K562 (cell line): ENCODE measurements at regions not wholly inside any gene's neighbourhood (a gene's known extent, or its start where the extent isn't known, plus 50 kb on each side); places are given as distances from the start of the nearest gene placed in this dataset.
A peak's percentile ranks its signal among the peaks of the same experiment; 100 is the strongest.
"Not testable (repeated sequence)": the region's sequence is repeated elsewhere in the genome, so short reads cannot be mapped to it uniquely, and the experiment has no call there.

ENCODE experiments used
- ATAC-seq: fragments of 200-7000 bp; cut with Tn5 transposase; 3 replicates; pipeline ENCODE4 v1.9.1; 2020; ENCODE audit warnings: moderate library complexity
- BruUV-seq: library from RNA; stranded (reverse); fragments of 400-500 nt; replicated peaks from 2 replicates; lab custom pipeline; 2021; lab: Mats Ljungman, UMichigan
- CTCF ChIA-PET: fragments of 300-600 bp; formaldehyde crosslinking; extraction: SDS; loops from one replicate; lab custom pipeline; 2021; ENCODE audit warnings: low intra/inter-chr PET ratio; lab: Yijun Ruan, JAX
- POLR2A ChIA-PET: fragments of 300-600, 350-650 bp; sonication (Branson Sonifier 250); formaldehyde crosslinking; extraction: SDS; loops from one replicate; lab custom pipeline; 2021; ENCODE audit warnings: antibody characterized with exemption, inconsistent platforms; lab: Yijun Ruan, JAX
- DNase-seq, 4 experiments: peaks; one replicate each; pipeline versions ENCODE4 v3.0.0 to v3.0.0-alpha.2; 2011 to 2018; ENCODE audit warnings: low spot score in 3 of 4, mixed read lengths in 3 of 4; ENCODE audit errors: extremely low read depth in 1 of 4
- FAIRE-seq: peaks from 2 replicates; lab custom pipeline; 2011; peaks lifted over from hg19 to GRCh38; lab: Jason Lieb, UNC
- H2AFZ ChIP-seq: 2 replicates; pipeline ENCODE4 v1.6.0; 2011; ENCODE audit warnings: low read depth, low read length, control low read depth, inconsistent platforms
- H3K27ac ChIP-seq: fragments of 200-600 bp; 3 replicates; pipeline ENCODE4 v1.8.0; 2011; ENCODE audit warnings: low read depth, mild to moderate bottlenecking, control low read depth, inconsistent platforms, low read length, moderate library complexity, mixed read lengths; ENCODE audit errors: extremely low read depth
- H3K27me3 ChIP-seq, 2 experiments: fragments of 300-600 bp in 1 of 2; 2 replicates in 1 of 2; 3 replicates in 1 of 2; pipeline versions ENCODE4 v1.6.0 to v1.8.0; 2011; ENCODE audit warnings: inconsistent platforms in 2 of 2, low read length in 2 of 2, mild to moderate bottlenecking in 1 of 2, mixed read lengths in 1 of 2, moderate library complexity in 1 of 2; ENCODE audit not compliant: control insufficient read depth in 2 of 2, insufficient read depth in 2 of 2
- H3K36me3 ChIP-seq: fragments of 300-600 bp; 3 replicates; pipeline ENCODE4 v1.8.0; 2011; ENCODE audit warnings: mild to moderate bottlenecking, low read length, inconsistent platforms; ENCODE audit not compliant: control insufficient read depth, insufficient read depth
- H3K4me1 ChIP-seq, 2 experiments: fragments of 200-600 bp in 1 of 2; replicated peaks in 1 of 2; 2 replicates in 1 of 2; 3 replicates in 1 of 2; pipeline versions ENCODE4 v1.5.1 to v1.8.0; 2011; ENCODE audit warnings: inconsistent platforms in 2 of 2, low read length in 2 of 2, mild to moderate bottlenecking in 1 of 2, mixed read lengths in 1 of 2, moderate library complexity in 1 of 2; ENCODE audit not compliant: control insufficient read depth in 2 of 2, insufficient read depth in 2 of 2
- H3K4me2 ChIP-seq: 2 replicates; pipeline ENCODE4 v1.6.1; 2011; ENCODE audit warnings: low read length, control low read depth, inconsistent platforms, mixed read lengths; ENCODE audit not compliant: insufficient read depth
- H3K4me3 ChIP-seq: fragments of 200-600 bp; sonication (generic), shearing (Covaris generic); 2 replicates; pipeline ENCODE4 v1.5.1; 2016; ENCODE audit warnings: control low read depth, inconsistent platforms
- H3K79me2 ChIP-seq: fragments of 200-600 bp; 3 replicates; pipeline ENCODE4 v1.8.0; 2011; ENCODE audit warnings: low read length, inconsistent platforms; ENCODE audit not compliant: control insufficient read depth, insufficient read depth
- H3K9ac ChIP-seq, 2 experiments: 2 replicates each; pipeline versions ENCODE4 v1.6.0 to v1.6.1; 2011; ENCODE audit warnings: low read depth in 2 of 2, low read length in 2 of 2, control low read depth in 1 of 2, inconsistent platforms in 1 of 2, mild to moderate bottlenecking in 1 of 2, mixed read lengths in 1 of 2; ENCODE audit not compliant: insufficient read depth in 1 of 2
- H3K9me1 ChIP-seq: one replicate; pipeline ENCODE4 v1.6.0; 2011; ENCODE audit warnings: inconsistent platforms, mild to moderate bottlenecking, low read length, moderate library complexity; ENCODE audit not compliant: control insufficient read depth, insufficient read depth
- H3K9me3 ChIP-seq: replicated peaks from 2 replicates; pipeline ENCODE4 v1.5.1; 2011; ENCODE audit warnings: low read depth, low read length, inconsistent platforms; ENCODE audit not compliant: control insufficient read depth, insufficient read depth
- H4K20me1 ChIP-seq: replicated peaks from 2 replicates; pipeline ENCODE4 v1.6.1; 2011; ENCODE audit warnings: low read length, inconsistent platforms, mixed read lengths; ENCODE audit not compliant: control insufficient read depth, insufficient read depth
- WGBS: fragments of 100-300 bp; shearing (Covaris generic); methylation state at CpG from one replicate; pipeline ENCODE4 v1.1.6; 2016; ENCODE audit warnings: low coverage, mixed read lengths; ENCODE audit not compliant: insufficient coverage; ENCODE audit errors: missing lambda C conversion rate; 5-methylcytosine and 5-hydroxymethylcytosine counted together
- in situ Hi-C: fragments of 300-500 bp; cut with MboI; formaldehyde crosslinking; loops from 4 replicates; pipeline ENCODE4 v1.15.0; 2018; ENCODE audit warnings: inconsistent platforms, mixed read lengths
- intact Hi-C: fragments of 100-400 bp; cut with micrococcal nuclease; formaldehyde crosslinking; loops from 2 replicates; pipeline ENCODE4 v1.14.2; 2022

GRCh38 chr1:206288453-206288852 lies 85.1 kb downstream of the SRGAP2 start:
- H3K36me3 ChIP-seq, H3K9ac ChIP-seq, H3K4me2 ChIP-seq, H3K4me1 ChIP-seq, H3K4me3 ChIP-seq, H3K27me3 ChIP-seq, POLR2A ChIA-PET, H4K20me1 ChIP-seq, H3K9me1 ChIP-seq, DNase-seq, H3K9me3 ChIP-seq, in situ Hi-C loops, H2AFZ ChIP-seq, intact Hi-C loops, H3K27ac ChIP-seq, FAIRE-seq, BruUV-seq, CTCF ChIA-PET, H3K79me2 ChIP-seq: not testable (repeated sequence)
- no CpG with 5 or more reads among the region's 3 CpGs for WGBS
- peak; percentile 83 for ATAC-seq

DNA sequence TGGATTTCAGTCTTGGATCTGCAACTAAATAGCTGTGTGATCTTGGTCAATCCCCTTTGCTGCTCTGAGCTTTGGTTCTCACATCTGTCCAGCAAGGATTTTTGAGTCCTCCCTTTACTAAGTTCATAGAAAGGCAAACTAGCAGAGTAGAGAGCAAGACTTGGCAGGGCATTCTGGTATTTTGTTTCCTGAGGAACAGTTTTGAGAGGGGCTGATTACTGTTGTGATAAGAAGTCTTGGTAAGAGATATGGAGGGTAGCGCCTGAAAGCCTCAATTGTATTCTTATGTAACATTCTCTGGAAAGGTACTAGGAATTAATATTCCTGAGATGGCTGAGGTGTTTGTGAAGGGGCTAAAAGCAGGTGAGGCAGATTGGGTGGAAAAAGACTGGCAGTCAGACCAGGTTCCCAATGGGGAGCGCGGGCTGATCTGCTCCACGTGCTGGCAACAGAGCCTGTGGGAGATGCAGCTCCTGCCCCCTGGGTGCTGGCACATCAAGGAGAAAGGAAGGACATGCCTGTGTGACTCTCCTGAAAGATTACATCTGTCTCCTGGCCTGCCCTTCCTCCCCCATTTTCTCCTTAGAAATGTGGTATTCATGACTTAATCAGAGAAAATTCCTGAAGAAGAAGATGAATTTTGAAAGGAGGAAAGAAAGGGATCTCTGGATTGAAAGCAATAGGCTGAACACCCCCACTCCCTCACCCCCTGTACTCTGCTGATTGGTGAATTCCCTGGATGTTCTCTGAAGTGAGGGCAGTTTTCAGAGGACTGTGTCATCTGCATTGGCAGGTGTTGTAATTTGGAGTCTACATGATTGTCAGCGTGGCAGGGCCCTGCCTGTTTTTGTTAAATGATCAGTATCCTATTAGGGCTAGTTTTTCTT lies 94.0 kb downstream of the SRGAP2 start:
- H3K27ac ChIP-seq, H3K9ac ChIP-seq, DNase-seq, H3K9me3 ChIP-seq, H4K20me1 ChIP-seq, H3K9me1 ChIP-seq, H3K27me3 ChIP-seq, H3K4me1 ChIP-seq, POLR2A ChIA-PET, FAIRE-seq, H3K4me2 ChIP-seq, H3K36me3 ChIP-seq, in situ Hi-C loops, CTCF ChIA-PET, BruUV-seq, intact Hi-C loops, H3K4me3 ChIP-seq, H3K79me2 ChIP-seq, H2AFZ ChIP-seq: not testable (repeated sequence)
- ATAC-seq: peak; percentile 34; the same call in 1 of the 3 replicates
- WGBS: no CpG with 5 or more reads among the region's 5 CpGs

GRCh38 chr1:206298032-206298392 lies 94.7 kb downstream of the SRGAP2 start:
- POLR2A ChIA-PET, H3K9ac ChIP-seq, H3K4me1 ChIP-seq, H3K27me3 ChIP-seq, H4K20me1 ChIP-seq, DNase-seq, H3K9me3 ChIP-seq, ATAC-seq, H3K36me3 ChIP-seq, FAIRE-seq, H3K4me3 ChIP-seq, CTCF ChIA-PET, BruUV-seq, intact Hi-C loops, H2AFZ ChIP-seq, H3K27ac ChIP-seq, H3K79me2 ChIP-seq, H3K9me1 ChIP-seq, H3K4me2 ChIP-seq, in situ Hi-C loops: not testable (repeated sequence)
- WGBS: 0% methylated on average over 1 of the region's 4 CpGs
